ENCODE measurements at regions not wholly inside any gene's neighbourhood (a gene's known extent, or its start where the extent isn't known, plus 50 kb on each side); places are given as distances from the start of the nearest gene placed in this dataset.

GRCh38 chr5:96031811-96032261 is 70.2 kb upstream of the ELL2 start:
- Histone ChIP-seq H3K9ac (replicated peaks in 1 of 4; ENCODE audit: extremely low read depth in 1 of 4, low read depth in 3 of 4, low read length in 3 of 4) (no peak overlapping the region), H2BK120ac (replicated peaks; ENCODE audit: low read depth, low read length) (no peak overlapping the region)

More at GRCh38 chr5:96031811-96032261, 70.2 kb upstream of the ELL2 start:
- no peak for DNase-seq (ENCODE audit: low read depth in 1 of 2, low spot score in 2 of 2)
- POLR2A ChIA-PET (ENCODE audit: partially characterized antibody) = no interaction called here
- no peak overlapping the region for H2BK15ac ChIP-seq (ENCODE audit: low read length)
- no peaks in the 10 kb centered on the region for H3K23me2 ChIP-seq (ENCODE audit: low read depth, low read length)
- H3K36me3 ChIP-seq (ENCODE audit: control insufficient read depth in 2 of 4, insufficient read depth in 4 of 4, low read length in 3 of 4) = no peaks in the 10 kb centered on the region
- H3K4me3 ChIP-seq (ENCODE audit: extremely low read depth in 1 of 4, insufficient read depth in 2 of 4, low read depth in 3 of 4, low read length in 4 of 4) = no peak overlapping the region
- FAIRE-seq = no peak
- no peak overlapping the region for H4K91ac ChIP-seq (replicated peaks; ENCODE audit: insufficient read length, low read length)
- TF ChIP-seq TCF12 (IDR thresholded peaks at IDR 0.05; ENCODE audit: low read depth, low read length) (no peak), CTBP2 (IDR thresholded peaks at IDR 0.05; ENCODE audit: borderline replicate concordance, insufficient read depth, insufficient read length, low read length) (no peak), GABPA (IDR thresholded peaks at IDR 0.05; ENCODE audit: borderline replicate concordance, insufficient read depth, low read length) (no peak), CREB1 (IDR thresholded peaks at IDR 0.05) (no peak), E2F6 (IDR thresholded peaks at IDR 0.05) (no peak), TAF7 (optimal IDR thresholded peaks at IDR 0.05; ENCODE audit: borderline replicate concordance, low read depth, low read length) (no peak), CBX8 (IDR thresholded peaks at IDR 0.05; ENCODE audit: borderline replicate concordance, low read depth, low read length) (no peak), RXRA (IDR thresholded peaks at IDR 0.05; ENCODE audit: insufficient read depth, low read depth, low read length) (no peak), CBX5 (IDR thresholded peaks at IDR 0.05; ENCODE audit: low read depth, low read length) (no peak), SAP30 (IDR thresholded peaks at IDR 0.05; ENCODE audit: insufficient read depth, insufficient replicate concordance, low read length) (no peak)
- WGBS, 2 experiments (ENCODE audit: extremely low coverage in 1 of 2, insufficient coverage in 1 of 2, insufficient read length in 1 of 2, insufficient replicate concordance in 2 of 2, low coverage in 1 of 2, low lambda C conversion rate in 2 of 2, missing lambda C conversion rate in 1 of 2) = 92% methylated on average over 1 of the region's 1 CpG; no CpG with 5 or more reads in 1 of the 2 experiments
- no peak overlapping the region for H3K14ac ChIP-seq (ENCODE audit: insufficient read length)
- H4K5ac ChIP-seq (ENCODE audit: insufficient read length, low read depth, low read length) = no peak overlapping the region
- H3K79me2 ChIP-seq (ENCODE audit: control insufficient read depth in 1 of 2, insufficient read depth in 2 of 2, low read length in 2 of 2) = no peaks in the 10 kb centered on the region
- H3K9me3 ChIP-seq (ENCODE audit: insufficient read depth in 2 of 2, low read depth in 1 of 2, low read length in 1 of 2) = no peaks in the 10 kb centered on the region
- H3K23ac ChIP-seq (ENCODE audit: insufficient read length) = no peak overlapping the region
- H3K27me3 ChIP-seq (replicated peaks in 1 of 4; ENCODE audit: control insufficient read depth in 3 of 4, extremely low read depth in 1 of 4, insufficient read depth in 3 of 4, low read length in 3 of 4) = no peaks in the 10 kb centered on the region
- H3K79me1 ChIP-seq (ENCODE audit: low read depth, low read length) = no peaks in the 10 kb centered on the region
- no peak overlapping the region for H2BK20ac ChIP-seq (ENCODE audit: low read length)
- no peak overlapping the region for H2AFZ ChIP-seq (ENCODE audit: low read length)
- H4K20me1 ChIP-seq (replicated peaks in 1 of 2; ENCODE audit: control insufficient read depth in 1 of 2, insufficient read depth in 2 of 2, low read length in 2 of 2) = no peaks in the 10 kb centered on the region
- no peak overlapping the region for H3K27ac ChIP-seq (ENCODE audit: low read depth, low read length)
- no peak overlapping the region for H3K18ac ChIP-seq (ENCODE audit: extremely low read depth, low read length)
- no peak overlapping the region for H3K56ac ChIP-seq (replicated peaks; ENCODE audit: insufficient read length, low read depth, low read length)
- CTCF ChIA-PET (ENCODE audit: partially characterized antibody) = no interaction called here
- no peak overlapping the region for H4K8ac ChIP-seq (ENCODE audit: extremely low read depth, insufficient read depth, low read length)
- no peaks in the 10 kb centered on the region for H3K4me1 ChIP-seq (replicated peaks in 1 of 4; ENCODE audit: control insufficient read depth in 3 of 4, insufficient read depth in 4 of 4, low read length in 3 of 4)
- no peak overlapping the region for H2AK5ac ChIP-seq (ENCODE audit: low read depth, low read length)
- H3K4me2 ChIP-seq (ENCODE audit: insufficient read depth in 1 of 2, low read depth in 2 of 2, low read length in 2 of 2) = no peak overlapping the region
- H2BK5ac ChIP-seq (ENCODE audit: low read depth, low read length) = no peak overlapping the region
- no peak overlapping the region for H2BK12ac ChIP-seq (ENCODE audit: low read depth, low read length)
- H3K4ac ChIP-seq (replicated peaks; ENCODE audit: insufficient read length, low read depth, low read length) = no peak overlapping the region

All from H1 (cell line).